Lung (tissue), 11 donors: ENCODE measurements at regions not wholly inside any gene's neighbourhood (a gene's known extent, or its start where the extent isn't known, plus 50 kb on each side); places are given as distances from the start of the nearest gene placed in this dataset.

Experiments
- ATAC-seq: fragments of 200-7000 bp; cut with Tn5 transposase; one replicate; pipeline ENCODE4 v1.9.1; 2020; ENCODE audit warnings: moderate number of reproducible peaks; ENCODE audit not compliant: insufficient read depth, low FRiP score
- DNase-seq, 3 donors: peaks; one replicate each; pipeline ENCODE4 v3.0.0-alpha.2; 2013 to 2017
- H3K27ac ChIP-seq, 2 donors: one replicate each; pipeline ENCODE4 v1.5.1; 2013; ENCODE audit warnings: mild to moderate bottlenecking in 2 of 2, moderate library complexity in 2 of 2, control low read depth in 1 of 2, inconsistent platforms in 1 of 2, low read depth in 1 of 2, low read length in 1 of 2
- H3K27me3 ChIP-seq, 3 donors: one replicate each; pipeline ENCODE4 v1.5.1; 2013; ENCODE audit warnings: low read length in 2 of 3; ENCODE audit not compliant: control insufficient read depth in 3 of 3, insufficient read depth in 3 of 3
- H3K36me3 ChIP-seq, 4 donors: one replicate each; pipeline ENCODE4 v1.5.1; 2013; ENCODE audit warnings: low read length in 4 of 4, mild to moderate bottlenecking in 1 of 4, moderate library complexity in 1 of 4; ENCODE audit not compliant: control insufficient read depth in 4 of 4, insufficient read depth in 4 of 4
- H3K4me1 ChIP-seq, 5 donors: one replicate each; pipeline ENCODE4 v1.5.1; 2013; ENCODE audit warnings: low read length in 5 of 5, mild to moderate bottlenecking in 2 of 5, moderate library complexity in 1 of 5; ENCODE audit not compliant: control insufficient read depth in 5 of 5, insufficient read depth in 5 of 5
- H3K4me3 ChIP-seq: one replicate; pipeline ENCODE4 v1.5.1; 2013; ENCODE audit warnings: mild to moderate bottlenecking, control low read depth, moderate library complexity
- H3K9ac ChIP-seq, 2 donors: one replicate each; pipeline ENCODE4 v1.5.1; 2013; ENCODE audit warnings: low read length in 2 of 2, control low read depth in 1 of 2; ENCODE audit not compliant: insufficient read depth in 1 of 2
- H3K9me3 ChIP-seq, 4 donors: one replicate each; pipeline ENCODE4 v1.5.1; 2013; ENCODE audit warnings: low read length in 3 of 4, mild to moderate bottlenecking in 1 of 4, moderate library complexity in 1 of 4; ENCODE audit not compliant: control insufficient read depth in 4 of 4, insufficient read depth in 3 of 4
- CTCF ChIP-seq: IDR thresholded peaks from 2 replicates; pipeline ENCODE4 v1.5.1; 2012; ENCODE audit warnings: mild to moderate bottlenecking; ENCODE audit errors: control extremely low read depth, extremely low read depth
- WGBS, 2 donors: extraction: QIAGEN DNeasy Blood & Tissue Kit; methylation state at CpG; one replicate each; pipeline ENCODE4 v1.1.7; 2013; 5-methylcytosine and 5-hydroxymethylcytosine counted together
- donor health status: control.
- donor health status: control.
- donor health status: Bipolar disorder and iron deficiency.
- donor health status: healthy.
- donor health status: DM: yes; HTN: yes; CAD: no.

- peak in 2 of 3 donors; percentile 17 to 53 for DNase-seq
- Histone ChIP-seq H3K9me3 (no peaks in the 10 kb centered on the region), H3K27me3 (no peaks in the 10 kb centered on the region), H3K9ac (no peak overlapping the region), H3K27ac (no peak overlapping the region), H3K4me3 (no peak overlapping the region), H3K4me1 (peaks cover 0 to 13% (median 0%) of the 10 kb centered on the region in 5 donors), H3K36me3 (no peaks in the 10 kb centered on the region)
- ATAC-seq: no peak
- no peak for TF ChIP-seq CTCF
Measured at GRCh38 chr14:43356979-43357545, 1150.0 kb downstream of the FSCB start.

- no peaks in the 10 kb centered on the region for H3K36me3 ChIP-seq
- ATAC-seq (no peak), DNase-seq (no peak)
- TF ChIP-seq CTCF: no peak
- H3K9me3 ChIP-seq: no peaks in the 10 kb centered on the region
- H3K27ac ChIP-seq: no peak overlapping the region
- H3K4me3 ChIP-seq: no peak overlapping the region
- no peaks in the 10 kb centered on the region for H3K27me3 ChIP-seq
- H3K4me1 ChIP-seq: peaks cover 0 to 6% (median 0%) of the 10 kb centered on the region in 5 donors
- WGBS, 2 donors: 39 to 59% methylated on average over 1 of the region's 1 CpG
- no peak overlapping the region for H3K9ac ChIP-seq
Measured at GRCh38 chr14:43356382-43356781, 1150.7 kb downstream of the FSCB start.

- DNase-seq (no peak), ATAC-seq (no peak)
- TF ChIP-seq CTCF: no peak
- H3K4me1 ChIP-seq: no peaks in the 10 kb centered on the region
- WGBS, 2 donors: 75 to 80% methylated on average over 3 of the region's 3 CpGs
- H3K27me3 ChIP-seq: no peaks in the 10 kb centered on the region
- no peak overlapping the region for H3K9ac ChIP-seq
- peaks cover 0 to 2% (median 0%) of the 10 kb centered on the region in 4 donors for H3K9me3 ChIP-seq
- H3K36me3 ChIP-seq: no peaks in the 10 kb centered on the region
- H3K4me3 ChIP-seq: no peak overlapping the region
- H3K27ac ChIP-seq: no peak overlapping the region
Measured at GRCh38 chr14:43341921-43342320, 1165.2 kb downstream of the FSCB start.

GRCh38 chr14:43338713-43339112, 1168.4 kb downstream of the FSCB start:
- DNase-seq (no peak), ATAC-seq (no peak)
- Histone ChIP-seq H3K4me1 (no peaks in the 10 kb centered on the region), H3K36me3 (no peaks in the 10 kb centered on the region), H3K9me3 (peaks cover 0 to 2% (median 0%) of the 10 kb centered on the region in 4 donors), H3K27ac (no peak overlapping the region), H3K9ac (no peak overlapping the region), H3K27me3 (no peaks in the 10 kb centered on the region), H3K4me3 (no peak overlapping the region)
- 48 to 75% methylated on average over 1 of the region's 1 CpG for WGBS, 2 donors
- no peak for TF ChIP-seq CTCF
